ENCODE measurements at regions not wholly inside any gene's neighbourhood (a gene's known extent, or its start where the extent isn't known, plus 50 kb on each side); places are given as distances from the start of the nearest gene placed in this dataset.
A peak's percentile ranks its signal among the peaks of the same experiment; 100 is the strongest.

GRCh38 chr15:77749998-77750540 is 117.4 kb upstream of the LINGO1 start:
- Histone ChIP-seq H3K27me3 (ENCODE audit: control insufficient read depth in 1 of 2, insufficient read depth in 1 of 2, low read length in 2 of 2) (peaks cover 14 to 47% of the 10 kb centered on the region in 2 experiments), H2AFZ (ENCODE audit: low read depth, low read length) (no peak overlapping the region), H3K9ac (ENCODE audit: low read length) (no peak overlapping the region), H2BK12ac (ENCODE audit: low read length in 2 of 2) (no peak overlapping the region), H3K4me1 (ENCODE audit: control insufficient read depth, insufficient read depth, low read depth, low read length) (peaks cover 2% of the 10 kb centered on the region), H2AK5ac (ENCODE audit: low read length, severe bottlenecking) (no peak overlapping the region), H3K4me3 (ENCODE audit: insufficient read depth in 1 of 2, low read depth in 1 of 2, low read length in 2 of 2) (no peak overlapping the region), H2BK15ac (ENCODE audit: low read depth, poor library complexity, severe bottlenecking) (no peak overlapping the region), H4K8ac (ENCODE audit: low read length) (no peak overlapping the region), H3K18ac (ENCODE audit: low read depth in 1 of 2, low read length in 2 of 2) (no peak overlapping the region), H2BK120ac (ENCODE audit: low read depth, low read length) (no peak overlapping the region), H3K14ac (ENCODE audit: low read length in 2 of 2) (no peak overlapping the region), H3K9me3 (ENCODE audit: control insufficient read depth, low read length) (no peaks in the 10 kb centered on the region), H3K4me2 (ENCODE audit: low read length, poor library complexity, severe bottlenecking) (no peak overlapping the region), H3K23ac (ENCODE audit: low read length in 2 of 2) (no peak overlapping the region), H3K36me3 (ENCODE audit: control insufficient read depth in 1 of 2, insufficient read depth in 2 of 2, low read depth in 1 of 2, low read length in 2 of 2) (no peaks in the 10 kb centered on the region), H2BK5ac (ENCODE audit: low read depth, low read length, poor library complexity, severe bottlenecking) (no peak overlapping the region), H3K79me1 (replicated peaks; ENCODE audit: low read length, poor library complexity, severe bottlenecking) (no peaks in the 10 kb centered on the region), H3K27ac (ENCODE audit: low read length, poor library complexity, severe bottlenecking) (no peak overlapping the region), H3K4ac (ENCODE audit: low read depth in 1 of 2, low read length in 2 of 2) (no peak overlapping the region), H4K91ac (ENCODE audit: low read length) (no peak overlapping the region)
- 87% methylated on average over 12 of the region's 15 CpGs for WGBS
- no peak for DNase-seq

- 80% methylated on average over 3 of the region's 6 CpGs for WGBS
- Histone ChIP-seq H3K18ac (ENCODE audit: low read depth in 1 of 2, low read length in 2 of 2) (no peak overlapping the region), H2BK5ac (ENCODE audit: low read depth, low read length, poor library complexity, severe bottlenecking) (no peak overlapping the region), H3K14ac (ENCODE audit: low read length in 2 of 2) (no peak overlapping the region), H3K4me1 (ENCODE audit: control insufficient read depth, insufficient read depth, low read depth, low read length) (peaks cover 2% of the 10 kb centered on the region), H3K4me2 (ENCODE audit: low read length, poor library complexity, severe bottlenecking) (no peak overlapping the region), H3K27ac (ENCODE audit: low read length, poor library complexity, severe bottlenecking) (no peak overlapping the region), H3K9ac (ENCODE audit: low read length) (no peak overlapping the region), H2AK5ac (ENCODE audit: low read length, severe bottlenecking) (no peak overlapping the region), H2AFZ (ENCODE audit: low read depth, low read length) (no peak overlapping the region), H3K9me3 (ENCODE audit: control insufficient read depth, low read length) (no peaks in the 10 kb centered on the region), H3K23ac (ENCODE audit: low read length in 2 of 2) (no peak overlapping the region), H3K27me3 (ENCODE audit: control insufficient read depth in 1 of 2, insufficient read depth in 1 of 2, low read length in 2 of 2) (peaks cover 14 to 45% of the 10 kb centered on the region in 2 experiments), H4K8ac (ENCODE audit: low read length) (no peak overlapping the region), H3K36me3 (ENCODE audit: control insufficient read depth in 1 of 2, insufficient read depth in 2 of 2, low read depth in 1 of 2, low read length in 2 of 2) (no peaks in the 10 kb centered on the region), H2BK120ac (ENCODE audit: low read depth, low read length) (no peak overlapping the region), H3K4me3 (ENCODE audit: insufficient read depth in 1 of 2, low read depth in 1 of 2, low read length in 2 of 2) (no peak overlapping the region), H3K4ac (ENCODE audit: low read depth in 1 of 2, low read length in 2 of 2) (no peak overlapping the region), H3K79me1 (replicated peaks; ENCODE audit: low read length, poor library complexity, severe bottlenecking) (no peaks in the 10 kb centered on the region), H2BK12ac (ENCODE audit: low read length in 2 of 2) (no peak overlapping the region), H4K91ac (ENCODE audit: low read length) (no peak overlapping the region), H2BK15ac (ENCODE audit: low read depth, poor library complexity, severe bottlenecking) (no peak overlapping the region)
- no peak for DNase-seq
Measured at GRCh38 chr15:77749236-77749997, 116.7 kb upstream of the LINGO1 start.

GRCh38 chr15:77748078-77749064 is 115.7 kb upstream of the LINGO1 start:
- no peak overlapping the region for H4K8ac ChIP-seq (ENCODE audit: low read length)
- H3K27ac ChIP-seq (ENCODE audit: low read length, poor library complexity, severe bottlenecking), result no peak overlapping the region
- no peak overlapping the region for H2AFZ ChIP-seq (ENCODE audit: low read depth, low read length)
- no peak overlapping the region for H3K9ac ChIP-seq (ENCODE audit: low read length)
- 76% methylated on average over 9 of the region's 10 CpGs for WGBS
- H2BK12ac ChIP-seq (ENCODE audit: low read length in 2 of 2), result no peak overlapping the region
- H3K4me3 ChIP-seq (ENCODE audit: insufficient read depth in 1 of 2, low read depth in 1 of 2, low read length in 2 of 2), result peak overlapping the region; percentile 7 to 55
- no peak for DNase-seq
- no peaks in the 10 kb centered on the region for H3K9me3 ChIP-seq (ENCODE audit: control insufficient read depth, low read length)
- H3K4me1 ChIP-seq (ENCODE audit: control insufficient read depth, insufficient read depth, low read depth, low read length), result peaks cover 2% of the 10 kb centered on the region
- H3K36me3 ChIP-seq (ENCODE audit: control insufficient read depth in 1 of 2, insufficient read depth in 2 of 2, low read depth in 1 of 2, low read length in 2 of 2), result no peaks in the 10 kb centered on the region
- H4K91ac ChIP-seq (ENCODE audit: low read length), result no peak overlapping the region
- H3K4me2 ChIP-seq (ENCODE audit: low read length, poor library complexity, severe bottlenecking), result no peak overlapping the region
- no peak overlapping the region for H2BK5ac ChIP-seq (ENCODE audit: low read depth, low read length, poor library complexity, severe bottlenecking)
- H3K23ac ChIP-seq (ENCODE audit: low read length in 2 of 2), result no peak overlapping the region
- no peak overlapping the region for H2BK15ac ChIP-seq (ENCODE audit: low read depth, poor library complexity, severe bottlenecking)
- no peaks in the 10 kb centered on the region for H3K79me1 ChIP-seq (replicated peaks; ENCODE audit: low read length, poor library complexity, severe bottlenecking)
- no peak overlapping the region for H2AK5ac ChIP-seq (ENCODE audit: low read length, severe bottlenecking)
- H2BK120ac ChIP-seq (ENCODE audit: low read depth, low read length), result no peak overlapping the region
- peaks cover 22 to 48% of the 10 kb centered on the region in 2 experiments for H3K27me3 ChIP-seq (ENCODE audit: control insufficient read depth in 1 of 2, insufficient read depth in 1 of 2, low read length in 2 of 2)
- no peak overlapping the region for H3K18ac ChIP-seq (ENCODE audit: low read depth in 1 of 2, low read length in 2 of 2)
- no peak overlapping the region for H3K14ac ChIP-seq (ENCODE audit: low read length in 2 of 2)
- no peak overlapping the region for H3K4ac ChIP-seq (ENCODE audit: low read depth in 1 of 2, low read length in 2 of 2)
